Dermis microvascular lymphatic vessel endothelial cell (primary cell): ENCODE measurements at regions not wholly inside any gene's neighbourhood (a gene's known extent, or its start where the extent isn't known, plus 50 kb on each side); places are given as distances from the start of the nearest gene placed in this dataset.

Experiments used
- DNase-seq, 2 donors: peaks; one replicate each; pipeline versions ENCODE4 v3.0.0 to v3.0.0-alpha.2; 2010; ENCODE audit warnings: low read depth in 2 of 2

DNA sequence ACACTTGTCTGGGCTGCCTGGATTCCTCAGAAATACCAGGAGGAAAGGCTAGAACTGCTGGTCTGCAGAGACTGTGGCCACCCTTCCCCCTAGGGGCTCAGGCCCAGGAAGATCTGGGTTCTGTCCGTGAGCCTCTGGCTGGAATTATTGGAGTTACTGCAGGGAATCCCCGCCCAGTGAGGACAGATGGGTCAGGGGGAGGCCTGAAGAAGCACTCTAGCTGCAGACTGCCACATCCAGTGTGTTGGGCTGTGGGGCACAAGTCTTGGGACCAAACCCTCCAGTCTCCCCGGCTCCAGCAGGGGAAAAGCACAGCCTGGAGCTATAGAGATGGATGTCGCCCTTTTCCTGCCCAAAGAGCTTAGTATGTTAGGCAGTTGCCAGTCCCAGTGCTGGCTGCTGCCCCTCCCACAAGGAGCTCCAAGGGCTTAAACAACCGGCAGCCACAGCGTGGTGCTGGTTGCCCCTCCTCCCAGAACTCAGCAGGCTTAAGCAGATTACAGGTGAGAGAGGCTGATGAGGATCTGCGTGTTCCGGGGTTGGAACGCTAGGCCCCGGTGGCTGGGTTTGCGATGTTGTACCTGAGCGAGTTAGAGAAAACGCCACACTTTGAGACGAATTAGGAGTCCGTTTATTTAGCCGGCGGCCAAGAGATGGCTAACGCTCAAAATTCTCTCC lies 255.5 kb upstream of the LRRC7 start:
- no peak for DNase-seq

- no peak for DNase-seq
These were observed 254.6 kb upstream of the LRRC7 start for GRCh38 chr1:69313118-69313517.

DNA sequence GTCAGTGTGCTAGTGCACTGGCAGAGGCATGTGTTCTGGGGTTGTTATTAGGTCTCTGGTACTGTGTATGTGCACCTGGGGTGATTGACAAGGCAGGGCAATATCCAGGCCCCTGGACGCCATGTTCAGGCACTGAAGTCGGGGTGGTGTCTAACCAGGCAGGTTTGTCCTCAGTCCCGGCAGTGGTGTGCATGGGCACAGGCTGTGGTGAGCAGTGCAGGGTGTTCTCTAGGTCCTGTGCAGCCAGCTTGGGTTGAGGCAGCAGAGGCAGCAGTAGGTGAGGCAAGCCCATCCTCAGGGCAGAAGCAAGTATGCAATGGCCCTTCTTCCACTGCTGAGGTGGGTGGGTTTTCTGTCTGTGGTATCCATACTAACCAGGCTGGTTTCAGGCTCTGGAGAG lies 252.3 kb upstream of the LRRC7 start:
- no peak for DNase-seq

GRCh38 chr1:69315823-69316222 lies 251.9 kb upstream of the LRRC7 start:
- DNase-seq: no peak

- no peak for DNase-seq
These were observed 248.4 kb upstream of the LRRC7 start for GRCh38 chr1:69319287-69319686.

DNA sequence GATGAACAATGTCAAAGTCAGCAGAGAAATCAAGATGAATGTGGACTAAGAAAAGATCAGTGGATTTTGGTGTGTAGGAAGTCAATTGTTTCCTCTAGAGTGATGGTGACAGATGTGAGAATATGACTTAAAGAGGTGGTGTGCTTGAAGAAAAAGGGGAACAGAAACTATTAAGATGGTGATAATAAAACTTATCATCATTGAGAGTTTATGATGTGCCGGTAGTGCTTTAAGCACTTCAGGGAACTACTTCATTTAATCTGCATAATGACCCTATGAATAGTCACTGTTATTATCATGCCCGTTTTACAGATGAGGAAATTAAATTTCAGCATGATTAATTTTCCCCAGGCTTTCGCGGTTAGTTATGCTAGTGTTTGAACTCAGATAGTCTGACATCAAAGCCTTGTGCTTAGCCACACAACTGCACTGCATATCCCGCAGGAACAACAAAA lies 246.9 kb upstream of the LRRC7 start:
- no peak for DNase-seq

GRCh38 chr1:69321311-69321710 lies 246.4 kb upstream of the LRRC7 start:
- no peak for DNase-seq

- no peak for DNase-seq
These were observed 239.5 kb upstream of the LRRC7 start for GRCh38 chr1:69328186-69328585.

DNA sequence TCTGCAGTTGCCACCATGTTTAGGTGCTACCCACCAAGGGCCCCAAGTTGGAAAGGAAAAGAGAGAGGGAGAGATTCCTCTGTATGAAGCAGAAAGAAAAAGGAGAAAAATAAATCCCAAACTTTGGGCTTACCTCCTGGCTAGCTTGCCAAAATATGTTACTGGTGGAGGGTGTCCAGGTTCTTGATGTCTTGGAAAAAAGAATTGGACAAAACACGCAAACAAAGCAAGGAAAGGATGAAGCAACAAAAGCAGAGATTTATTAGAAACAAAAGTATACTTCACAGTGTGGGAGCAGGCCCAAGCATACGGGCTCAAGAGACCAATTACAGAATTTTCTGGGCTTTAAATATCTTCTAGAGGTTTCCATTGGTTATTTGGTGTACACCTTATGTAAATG lies 204.5 kb upstream of the LRRC7 start:
- DNase-seq: no peak

DNA sequence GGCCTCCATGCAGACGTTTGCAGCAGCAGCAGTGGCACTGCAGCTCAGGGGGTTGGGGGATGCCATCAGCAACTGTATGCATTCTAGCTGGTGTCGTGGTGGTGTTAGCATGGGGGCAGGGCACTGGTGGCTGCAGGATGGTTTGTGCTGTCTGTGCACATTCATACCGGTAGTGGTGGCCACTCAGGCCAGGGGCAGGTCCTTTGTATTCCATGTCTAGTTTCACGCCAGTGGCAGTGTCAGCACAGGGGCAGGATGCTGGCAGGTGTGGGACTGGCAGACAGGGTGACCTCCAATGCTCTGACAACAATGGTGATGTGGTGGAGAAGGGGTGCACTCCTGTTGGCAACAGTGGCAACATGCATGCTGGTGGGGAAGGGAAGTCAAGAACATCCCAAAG lies 194.2 kb upstream of the LRRC7 start:
- DNase-seq: no peak

- no peak for DNase-seq
These were observed 191.3 kb upstream of the LRRC7 start for GRCh38 chr1:69376408-69376807.

DNA sequence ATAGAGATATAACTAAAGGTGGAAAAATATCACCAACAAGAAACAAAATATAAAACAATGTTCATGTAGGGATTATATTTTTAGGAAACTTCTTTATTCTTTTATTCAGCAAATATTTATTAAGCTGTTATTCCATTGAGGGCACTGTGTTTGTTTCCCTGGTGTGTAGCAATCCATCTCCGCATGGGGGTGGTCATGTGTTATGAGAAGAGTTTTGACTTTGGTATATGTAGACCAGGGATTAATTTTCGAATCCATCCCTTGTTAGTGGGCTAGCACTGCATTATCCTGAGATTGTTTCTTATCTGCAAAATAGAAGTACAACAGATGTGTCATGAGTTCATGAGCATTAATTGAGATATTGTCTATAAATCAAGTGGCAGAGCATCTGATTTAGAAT lies 190.2 kb upstream of the LRRC7 start:
- DNase-seq: no peak

DNA sequence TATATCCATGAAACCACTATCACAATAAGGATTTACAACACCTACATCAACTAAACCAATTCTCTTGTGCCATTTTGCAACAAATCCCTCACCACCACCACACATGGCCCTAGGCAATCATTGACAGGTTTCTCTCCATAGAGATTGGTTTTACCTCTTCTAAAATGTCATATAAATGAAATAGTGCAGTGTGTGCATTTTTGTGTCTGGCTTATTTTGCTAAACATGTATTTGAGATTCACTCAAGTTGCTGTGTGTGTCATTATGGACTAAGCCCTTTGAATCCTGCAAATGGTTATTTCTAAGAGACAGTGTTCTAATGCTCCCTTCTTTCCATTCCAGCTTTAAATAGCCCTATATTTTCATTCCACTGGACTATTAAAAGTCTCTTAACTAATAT lies 179.7 kb upstream of the LRRC7 start:
- DNase-seq: no peak

DNA sequence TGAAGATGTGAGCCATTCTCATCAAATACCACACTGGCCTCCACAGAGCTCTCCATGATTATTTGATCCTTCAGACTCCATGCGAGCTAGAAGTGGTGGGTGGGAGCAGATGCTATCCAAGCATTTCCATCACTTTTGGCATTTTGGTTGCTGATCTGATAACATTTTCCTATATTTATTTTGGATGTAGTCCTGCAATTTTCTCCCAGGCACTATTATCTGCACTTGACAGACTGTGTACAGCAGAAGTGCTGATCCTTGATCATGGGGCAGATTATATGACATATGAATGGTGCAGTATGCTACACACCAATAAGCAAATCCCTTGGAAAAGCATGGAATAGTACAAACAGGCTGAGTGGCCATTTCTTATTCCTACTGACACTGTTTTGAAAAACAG lies 167.6 kb upstream of the LRRC7 start:
- no peak for DNase-seq

DNA sequence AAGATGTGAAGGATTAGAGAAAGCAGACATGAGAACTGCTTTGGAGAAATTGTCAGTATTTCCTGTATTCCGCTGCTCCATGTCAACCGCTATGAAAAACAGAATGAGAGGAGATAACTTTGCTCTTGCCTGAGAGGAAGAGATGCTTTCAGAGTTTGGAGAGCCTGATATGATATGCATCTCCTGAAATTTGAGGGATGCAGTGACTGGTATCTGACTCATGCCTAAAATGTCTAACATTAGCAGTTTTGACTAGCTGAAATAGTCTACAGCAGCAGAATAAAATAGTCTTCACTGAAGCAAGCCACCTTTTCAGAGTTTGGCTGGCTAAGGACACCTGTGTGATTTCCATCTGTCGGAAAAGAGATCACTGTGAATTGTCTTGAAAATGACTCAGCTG lies 165.8 kb upstream of the LRRC7 start:
- DNase-seq: no peak

- no peak for DNase-seq
These were observed 163.9 kb upstream of the LRRC7 start for GRCh38 chr1:69403756-69404320.

DNA sequence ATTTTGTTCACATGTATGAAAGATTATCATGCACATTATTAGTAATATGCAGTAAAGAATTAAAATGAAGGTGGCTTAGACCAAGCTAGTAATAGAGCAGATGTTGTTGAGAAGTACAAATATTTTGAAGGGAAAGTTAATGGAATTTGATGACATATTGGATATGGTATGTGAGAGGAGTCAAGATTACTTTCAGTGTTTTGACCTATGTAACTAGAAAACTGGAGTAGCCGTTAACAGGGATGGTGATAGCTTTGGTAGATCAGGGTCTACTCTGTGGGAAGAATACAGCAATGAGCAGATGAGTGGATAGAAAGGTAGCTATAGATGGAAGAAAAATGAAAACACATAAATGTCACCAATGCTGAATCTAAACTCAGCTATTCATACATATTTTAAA lies 163.2 kb upstream of the LRRC7 start:
- no peak for DNase-seq

GRCh38 chr1:69406244-69406643 lies 161.5 kb upstream of the LRRC7 start:
- no peak for DNase-seq

GRCh38 chr1:69409731-69410456 lies 157.8 kb upstream of the LRRC7 start:
- no peak for DNase-seq

- no peak for DNase-seq
These were observed 157.3 kb upstream of the LRRC7 start for GRCh38 chr1:69410457-69410850.

- DNase-seq: no peak
These were observed 156.8 kb upstream of the LRRC7 start for GRCh38 chr1:69410893-69411292.

DNA sequence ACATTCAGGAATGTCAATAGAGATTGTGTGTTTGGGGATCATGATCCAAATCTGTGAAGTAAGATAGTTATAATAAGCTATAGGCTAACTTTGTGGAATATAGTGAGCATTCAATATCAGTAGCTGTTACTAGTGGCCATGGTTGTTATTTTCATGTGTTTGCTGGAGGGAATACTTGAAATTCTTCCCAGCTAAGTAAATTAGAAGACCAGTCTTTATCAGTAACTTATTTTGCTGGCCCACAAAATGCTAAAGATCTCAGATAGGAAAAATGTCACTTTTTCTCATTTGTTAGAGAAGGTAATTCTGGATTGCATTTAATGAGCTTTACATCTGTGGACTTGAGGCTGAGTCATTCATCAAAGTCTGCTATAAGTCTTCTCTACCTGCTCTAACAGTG lies 156.1 kb upstream of the LRRC7 start:
- DNase-seq: no peak

DNA sequence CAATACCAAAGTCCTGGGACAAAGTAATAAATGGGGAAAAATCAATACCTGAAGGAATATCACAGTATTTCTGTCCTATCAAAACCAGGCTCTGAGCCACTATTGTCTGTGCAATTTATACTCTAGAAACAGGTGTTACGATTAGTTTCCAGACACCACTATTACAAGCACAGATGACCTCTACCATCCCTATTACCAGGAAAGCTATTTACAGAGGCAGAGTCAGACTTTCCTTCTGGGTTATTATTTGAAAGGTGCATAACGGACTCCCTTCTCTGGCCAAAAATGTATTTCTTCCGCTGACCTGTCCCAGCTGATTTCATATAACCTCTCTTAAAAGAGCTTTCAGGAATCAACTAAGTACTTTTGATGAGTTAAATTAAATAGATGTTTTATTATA lies 154.6 kb upstream of the LRRC7 start:
- no peak for DNase-seq
